ENCODE measurements at regions not wholly inside any gene's neighbourhood (a gene's known extent, or its start where the extent isn't known, plus 50 kb on each side); places are given as distances from the start of the nearest gene placed in this dataset.

- no peak overlapping the region for H3K27ac Mint-ChIP-seq
- no peaks in the 10 kb centered on the region for H3K36me3 Mint-ChIP-seq (ENCODE audit: low read depth)
- no peaks in the 10 kb centered on the region for H3K27me3 Mint-ChIP-seq (ENCODE audit: low read depth)
- no peaks in the 10 kb centered on the region for H3K4me1 Mint-ChIP-seq (ENCODE audit: low read depth)
- H3K9me3 Mint-ChIP-seq = no peaks in the 10 kb centered on the region
- no peak overlapping the region for H3K4me3 Mint-ChIP-seq
Measured at GRCh38 chr6:104212977-104213668, 646.6 kb downstream of the HACE1 start.

- Mint-ChIP-seq H3K27ac (no peak overlapping the region), H3K27me3 (ENCODE audit: low read depth) (no peaks in the 10 kb centered on the region), H3K36me3 (ENCODE audit: low read depth) (no peaks in the 10 kb centered on the region), H3K4me1 (ENCODE audit: low read depth) (no peaks in the 10 kb centered on the region), H3K4me3 (no peak overlapping the region), H3K9me3 (no peaks in the 10 kb centered on the region)
Measured at GRCh38 chr6:104207635-104208034, 652.1 kb downstream of the HACE1 start.

GRCh38 chr6:104201557-104201956 is 658.2 kb downstream of the HACE1 start:
- no peaks in the 10 kb centered on the region for H3K4me1 Mint-ChIP-seq (ENCODE audit: low read depth)
- H3K4me3 Mint-ChIP-seq = no peak overlapping the region
- peaks cover 3% of the 10 kb centered on the region for H3K9me3 Mint-ChIP-seq

GRCh38 chr6:104187616-104188015 is 672.1 kb downstream of the HACE1 start:
- peaks cover 7% of the 10 kb centered on the region for H3K9me3 Mint-ChIP-seq
- no peaks in the 10 kb centered on the region for H3K27me3 Mint-ChIP-seq (ENCODE audit: low read depth)

More at GRCh38 chr6:104201557-104201956, 658.2 kb downstream of the HACE1 start:
- Mint-ChIP-seq H3K27me3 (ENCODE audit: low read depth) (no peaks in the 10 kb centered on the region), H3K27ac (no peak overlapping the region), H3K36me3 (ENCODE audit: low read depth) (no peaks in the 10 kb centered on the region)

GRCh38 chr6:104186831-104187230 is 672.9 kb downstream of the HACE1 start:
- no peak overlapping the region for H3K27ac Mint-ChIP-seq
- no peaks in the 10 kb centered on the region for H3K4me1 Mint-ChIP-seq (ENCODE audit: low read depth)
- H3K27me3 Mint-ChIP-seq (ENCODE audit: low read depth) = no peaks in the 10 kb centered on the region
- H3K4me3 Mint-ChIP-seq = no peak overlapping the region
- H3K36me3 Mint-ChIP-seq (ENCODE audit: low read depth) = no peaks in the 10 kb centered on the region
- H3K9me3 Mint-ChIP-seq = peaks cover 2% of the 10 kb centered on the region

More at GRCh38 chr6:104187616-104188015, 672.1 kb downstream of the HACE1 start:
- no peak overlapping the region for H3K4me3 Mint-ChIP-seq
- H3K4me1 Mint-ChIP-seq (ENCODE audit: low read depth) = no peaks in the 10 kb centered on the region
- no peaks in the 10 kb centered on the region for H3K36me3 Mint-ChIP-seq (ENCODE audit: low read depth)
- no peak overlapping the region for H3K27ac Mint-ChIP-seq

- H3K27ac Mint-ChIP-seq = no peak overlapping the region
- H3K27me3 Mint-ChIP-seq (ENCODE audit: low read depth) = no peaks in the 10 kb centered on the region
- H3K36me3 Mint-ChIP-seq (ENCODE audit: low read depth) = no peaks in the 10 kb centered on the region
- no peak overlapping the region for H3K4me3 Mint-ChIP-seq
- H3K4me1 Mint-ChIP-seq (ENCODE audit: low read depth) = no peaks in the 10 kb centered on the region
- H3K9me3 Mint-ChIP-seq = no peaks in the 10 kb centered on the region
Measured at GRCh38 chr6:104183816-104184435, 675.8 kb downstream of the HACE1 start.

GRCh38 chr6:104182811-104183210 is 676.9 kb downstream of the HACE1 start:
- no peaks in the 10 kb centered on the region for H3K9me3 Mint-ChIP-seq
- no peaks in the 10 kb centered on the region for H3K4me1 Mint-ChIP-seq (ENCODE audit: low read depth)
- no peak overlapping the region for H3K4me3 Mint-ChIP-seq
- H3K27ac Mint-ChIP-seq = no peak overlapping the region
- no peaks in the 10 kb centered on the region for H3K36me3 Mint-ChIP-seq (ENCODE audit: low read depth)
- H3K27me3 Mint-ChIP-seq (ENCODE audit: low read depth) = no peaks in the 10 kb centered on the region

- no peaks in the 10 kb centered on the region for H3K27me3 Mint-ChIP-seq (ENCODE audit: low read depth)
- H3K27ac Mint-ChIP-seq = no peak overlapping the region
- H3K4me1 Mint-ChIP-seq (ENCODE audit: low read depth) = no peaks in the 10 kb centered on the region
- no peaks in the 10 kb centered on the region for H3K36me3 Mint-ChIP-seq (ENCODE audit: low read depth)
- no peaks in the 10 kb centered on the region for H3K9me3 Mint-ChIP-seq
- no peak overlapping the region for H3K4me3 Mint-ChIP-seq
Measured at GRCh38 chr6:104173668-104174067, 686.1 kb downstream of the HACE1 start.

GRCh38 chr6:104170401-104170800 is 689.3 kb downstream of the HACE1 start:
- Mint-ChIP-seq H3K9me3 (peaks cover 7% of the 10 kb centered on the region), H3K36me3 (ENCODE audit: low read depth) (no peaks in the 10 kb centered on the region), H3K4me3 (no peak overlapping the region), H3K27ac (no peak overlapping the region), H3K27me3 (ENCODE audit: low read depth) (no peaks in the 10 kb centered on the region), H3K4me1 (ENCODE audit: low read depth) (no peaks in the 10 kb centered on the region)

GRCh38 chr6:104166055-104166668 is 693.6 kb downstream of the HACE1 start:
- H3K36me3 Mint-ChIP-seq (ENCODE audit: low read depth) = no peaks in the 10 kb centered on the region
- no peaks in the 10 kb centered on the region for H3K4me1 Mint-ChIP-seq (ENCODE audit: low read depth)
- H3K4me3 Mint-ChIP-seq = no peak overlapping the region
- H3K27me3 Mint-ChIP-seq (ENCODE audit: low read depth) = no peaks in the 10 kb centered on the region
- H3K27ac Mint-ChIP-seq = no peak overlapping the region
- peaks cover 11% of the 10 kb centered on the region for H3K9me3 Mint-ChIP-seq

GRCh38 chr6:104162036-104162669 is 697.6 kb downstream of the HACE1 start:
- no peaks in the 10 kb centered on the region for H3K4me1 Mint-ChIP-seq (ENCODE audit: low read depth)
- H3K27me3 Mint-ChIP-seq (ENCODE audit: low read depth) = no peaks in the 10 kb centered on the region
- peaks cover 11% of the 10 kb centered on the region for H3K9me3 Mint-ChIP-seq
- no peak overlapping the region for H3K27ac Mint-ChIP-seq
- H3K36me3 Mint-ChIP-seq (ENCODE audit: low read depth) = no peaks in the 10 kb centered on the region
- no peak overlapping the region for H3K4me3 Mint-ChIP-seq

- H3K27me3 Mint-ChIP-seq (ENCODE audit: low read depth) = no peaks in the 10 kb centered on the region
- H3K4me3 Mint-ChIP-seq = no peak overlapping the region
- peaks cover 4% of the 10 kb centered on the region for H3K9me3 Mint-ChIP-seq
- no peaks in the 10 kb centered on the region for H3K4me1 Mint-ChIP-seq (ENCODE audit: low read depth)
- no peak overlapping the region for H3K27ac Mint-ChIP-seq
- no peaks in the 10 kb centered on the region for H3K36me3 Mint-ChIP-seq (ENCODE audit: low read depth)
Measured at GRCh38 chr6:104159045-104159618, 700.6 kb downstream of the HACE1 start.

GRCh38 chr6:104143757-104144156 is 716.0 kb downstream of the HACE1 start:
- H3K4me1 Mint-ChIP-seq (ENCODE audit: low read depth) = no peaks in the 10 kb centered on the region
- H3K36me3 Mint-ChIP-seq (ENCODE audit: low read depth) = no peaks in the 10 kb centered on the region
- H3K9me3 Mint-ChIP-seq = peaks cover 4% of the 10 kb centered on the region
- H3K27me3 Mint-ChIP-seq (ENCODE audit: low read depth) = no peaks in the 10 kb centered on the region
- no peak overlapping the region for H3K4me3 Mint-ChIP-seq
- no peak overlapping the region for H3K27ac Mint-ChIP-seq

GRCh38 chr6:104134876-104135275 is 724.8 kb downstream of the HACE1 start:
- no peaks in the 10 kb centered on the region for H3K36me3 Mint-ChIP-seq (ENCODE audit: low read depth)
- no peaks in the 10 kb centered on the region for H3K27me3 Mint-ChIP-seq (ENCODE audit: low read depth)
- no peak overlapping the region for H3K27ac Mint-ChIP-seq
- H3K9me3 Mint-ChIP-seq = no peaks in the 10 kb centered on the region
- no peak overlapping the region for H3K4me3 Mint-ChIP-seq
- H3K4me1 Mint-ChIP-seq (ENCODE audit: low read depth) = no peaks in the 10 kb centered on the region

Data from T-helper 1 cell treated with Interleukin-12 subunit alpha and Interleukin-12 subunit beta and Interleukin-4 antibody, amounts not matched to agents 30 μg/mL and 1 μg/mL, for 36 hours (primary cell).